ENCODE measurements at regions not wholly inside any gene's neighbourhood (a gene's known extent, or its start where the extent isn't known, plus 50 kb on each side); places are given as distances from the start of the nearest gene placed in this dataset.
"Not testable (repeated sequence)": the region's sequence is repeated elsewhere in the genome, so short reads cannot be mapped to it uniquely, and the experiment has no call there.

DNA sequence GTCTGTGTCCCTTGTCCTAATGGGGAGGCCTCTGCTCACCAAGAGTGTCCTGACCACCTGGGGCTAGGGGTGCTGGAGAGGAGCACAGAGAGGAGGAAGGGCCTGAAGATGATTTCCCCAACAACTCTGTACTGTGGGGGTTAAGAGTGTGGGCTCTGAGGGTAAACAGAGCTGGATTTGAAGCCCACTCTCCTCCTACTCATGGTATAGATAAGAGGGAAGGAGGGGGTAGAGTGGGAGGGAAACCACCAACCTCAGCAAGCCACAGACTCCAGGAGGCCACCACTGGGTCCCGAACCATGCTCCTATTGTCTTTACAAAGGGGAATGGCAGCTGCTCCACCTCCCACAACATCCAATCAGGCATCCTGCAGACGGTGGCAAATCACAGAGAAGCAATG lies 103.6 kb upstream of the RNU6-1 start:
- peaks cover 3% of the 10 kb centered on the region for H3K36me3 Mint-ChIP-seq (ENCODE audit: low read depth)
- H3K4me3 Mint-ChIP-seq: no peak overlapping the region
- H3K9me3 Mint-ChIP-seq: no peaks in the 10 kb centered on the region
- ChIA-PET POLR2A (interaction anchor here (1.2 kb wide), 1 partner anchor 9 kb away, joined by 5 read pairs; no protein-coding TSS in a partner anchor), CTCF (no interaction called here)
- H3K4me1 Mint-ChIP-seq: peaks cover 7% of the 10 kb centered on the region
- DNase-seq: no peak
- no peak overlapping the region for H3K27ac Mint-ChIP-seq
- peaks cover 3% of the 10 kb centered on the region for H3K27me3 Mint-ChIP-seq

DNA sequence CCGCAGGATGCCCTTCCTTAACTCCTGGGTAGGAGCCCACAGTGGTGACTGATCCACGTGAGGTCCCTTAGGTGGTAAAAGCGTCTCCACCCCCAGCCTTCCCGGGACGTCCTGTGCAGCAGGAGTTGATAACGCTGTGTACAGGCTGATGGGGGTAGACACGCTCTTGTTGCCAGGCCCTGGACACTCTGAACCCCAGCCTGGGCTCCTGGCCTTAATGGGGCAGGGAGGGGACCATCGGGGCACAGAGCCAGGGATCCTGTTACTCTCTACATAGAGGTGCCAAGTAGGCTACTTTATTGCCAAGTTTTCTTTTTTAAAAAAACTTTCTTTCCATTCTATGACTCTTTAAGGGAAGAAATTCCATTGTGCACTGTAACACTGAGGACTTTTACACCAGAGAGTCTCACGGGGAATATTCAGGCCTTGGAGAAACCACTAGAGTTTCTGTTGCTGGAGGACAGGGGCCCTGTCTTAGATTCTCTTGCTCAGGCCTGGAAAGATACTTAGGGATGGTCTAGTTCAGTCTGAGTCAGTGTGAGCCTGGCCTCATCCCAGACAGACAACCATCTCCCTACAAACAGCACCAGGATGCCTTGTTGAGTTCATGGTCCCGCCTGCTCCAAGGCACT lies 104.3 kb upstream of the RNU6-1 start:
- H3K27ac Mint-ChIP-seq: no peak overlapping the region
- H3K4me3 Mint-ChIP-seq: no peak overlapping the region
- peaks cover 3% of the 10 kb centered on the region for H3K36me3 Mint-ChIP-seq (ENCODE audit: low read depth)
- POLR2A ChIA-PET: no interaction called here
- peaks cover 3% of the 10 kb centered on the region for H3K27me3 Mint-ChIP-seq
- CTCF ChIA-PET: no interaction called here
- peaks cover 7% of the 10 kb centered on the region for H3K4me1 Mint-ChIP-seq
- H3K9me3 Mint-ChIP-seq: no peaks in the 10 kb centered on the region
- no peak for DNase-seq

DNA sequence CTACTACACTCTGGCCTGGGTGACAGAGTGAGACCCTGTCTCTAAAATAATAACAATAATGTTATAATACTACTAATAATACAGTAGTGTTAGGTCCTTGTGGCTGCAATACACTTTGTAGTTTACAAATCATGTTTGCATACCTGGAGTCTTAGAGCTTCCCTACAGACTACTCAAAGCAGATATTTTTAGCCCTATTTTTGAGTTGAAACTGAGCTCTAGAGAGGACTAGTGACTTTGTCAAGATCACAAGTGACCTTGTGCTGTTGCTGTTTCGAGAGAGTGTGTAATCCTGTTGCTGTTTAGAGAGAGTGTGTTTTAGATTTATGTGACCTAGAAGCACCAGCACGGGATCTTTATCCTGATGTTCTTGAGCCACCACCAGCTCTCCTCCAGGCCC lies 105.3 kb upstream of the RNU6-1 start:
- Mint-ChIP-seq H3K4me3 (no peak overlapping the region), H3K36me3 (ENCODE audit: low read depth) (peaks cover 3% of the 10 kb centered on the region), H3K27ac (no peak overlapping the region), H3K9me3 (no peaks in the 10 kb centered on the region), H3K4me1 (peaks cover 7% of the 10 kb centered on the region), H3K27me3 (peaks cover 3% of the 10 kb centered on the region)
- POLR2A ChIA-PET: no interaction called here
- CTCF ChIA-PET: no interaction called here
- no peak for DNase-seq

DNA sequence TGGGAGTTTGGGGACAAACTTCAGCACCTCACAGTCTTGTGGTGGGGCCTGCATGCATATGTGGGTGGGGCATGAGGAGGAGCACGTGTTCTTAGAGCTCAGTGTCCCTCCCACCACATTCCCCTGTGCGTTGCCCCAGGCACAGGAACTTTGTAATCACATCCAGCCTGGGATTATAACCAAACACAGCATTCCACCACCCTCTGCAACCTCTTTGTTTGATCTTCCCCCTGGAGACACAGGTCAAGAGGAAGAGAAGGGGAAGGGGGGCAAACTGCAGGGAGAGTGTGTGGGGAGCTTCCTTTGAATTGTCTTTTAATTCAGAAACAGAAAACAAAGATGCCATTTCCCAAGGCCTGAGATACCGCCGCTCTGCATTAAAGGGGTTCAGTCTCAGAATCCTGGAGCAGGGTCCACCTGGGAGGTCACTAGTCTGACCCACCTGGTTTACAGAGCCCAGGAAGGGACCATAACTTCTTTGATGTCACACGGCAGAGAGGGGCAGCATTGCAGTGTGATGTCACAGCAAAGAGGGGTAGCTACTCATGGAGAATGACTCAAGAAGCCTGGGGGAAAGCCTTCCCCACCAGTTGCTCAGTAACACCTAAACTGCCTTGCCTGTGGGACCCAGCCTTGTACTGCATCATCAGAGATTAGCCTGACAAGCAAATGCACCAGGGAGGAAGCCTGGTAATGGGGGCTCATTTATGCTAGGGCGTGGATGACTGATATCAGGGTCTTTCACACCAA lies 106.3 kb upstream of the RNU6-1 start:
- H3K36me3 Mint-ChIP-seq (ENCODE audit: low read depth): peaks cover 3% of the 10 kb centered on the region
- H3K9me3 Mint-ChIP-seq: no peaks in the 10 kb centered on the region
- no peak for DNase-seq
- no peak overlapping the region for H3K27ac Mint-ChIP-seq
- H3K27me3 Mint-ChIP-seq: peaks cover 3% of the 10 kb centered on the region
- H3K4me3 Mint-ChIP-seq: no peak overlapping the region
- H3K4me1 Mint-ChIP-seq: peaks cover 7% of the 10 kb centered on the region
- ChIA-PET CTCF (no interaction called here), POLR2A (no interaction called here)

DNA sequence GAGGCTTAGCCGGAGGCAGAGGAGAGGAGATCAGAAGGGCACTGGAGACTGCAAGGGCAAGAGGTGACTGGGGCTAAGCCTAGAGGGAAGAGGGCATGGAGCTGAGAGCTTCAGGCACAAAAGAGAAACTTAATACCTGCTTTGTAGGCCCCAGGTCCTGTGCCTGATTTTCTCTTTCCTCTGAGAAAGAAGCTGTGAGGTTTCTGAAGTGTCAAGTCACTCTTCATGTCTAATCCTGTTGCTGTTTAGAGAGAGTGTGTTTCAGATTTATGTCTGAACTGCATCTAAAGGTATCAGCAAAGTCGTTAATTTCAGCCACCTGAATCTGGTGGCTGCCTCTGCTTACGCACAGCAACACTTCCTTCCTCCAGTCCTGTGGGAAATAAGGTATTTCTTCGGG lies 106.9 kb upstream of the RNU6-1 start:
- DNase-seq: no peak
- no peak overlapping the region for H3K27ac Mint-ChIP-seq
- CTCF ChIA-PET: no interaction called here
- peaks cover 7% of the 10 kb centered on the region for H3K4me1 Mint-ChIP-seq
- peaks cover 3% of the 10 kb centered on the region for H3K36me3 Mint-ChIP-seq (ENCODE audit: low read depth)
- H3K4me3 Mint-ChIP-seq: no peak overlapping the region
- no peaks in the 10 kb centered on the region for H3K9me3 Mint-ChIP-seq
- POLR2A ChIA-PET: no interaction called here
- H3K27me3 Mint-ChIP-seq: peaks cover 3% of the 10 kb centered on the region

DNA sequence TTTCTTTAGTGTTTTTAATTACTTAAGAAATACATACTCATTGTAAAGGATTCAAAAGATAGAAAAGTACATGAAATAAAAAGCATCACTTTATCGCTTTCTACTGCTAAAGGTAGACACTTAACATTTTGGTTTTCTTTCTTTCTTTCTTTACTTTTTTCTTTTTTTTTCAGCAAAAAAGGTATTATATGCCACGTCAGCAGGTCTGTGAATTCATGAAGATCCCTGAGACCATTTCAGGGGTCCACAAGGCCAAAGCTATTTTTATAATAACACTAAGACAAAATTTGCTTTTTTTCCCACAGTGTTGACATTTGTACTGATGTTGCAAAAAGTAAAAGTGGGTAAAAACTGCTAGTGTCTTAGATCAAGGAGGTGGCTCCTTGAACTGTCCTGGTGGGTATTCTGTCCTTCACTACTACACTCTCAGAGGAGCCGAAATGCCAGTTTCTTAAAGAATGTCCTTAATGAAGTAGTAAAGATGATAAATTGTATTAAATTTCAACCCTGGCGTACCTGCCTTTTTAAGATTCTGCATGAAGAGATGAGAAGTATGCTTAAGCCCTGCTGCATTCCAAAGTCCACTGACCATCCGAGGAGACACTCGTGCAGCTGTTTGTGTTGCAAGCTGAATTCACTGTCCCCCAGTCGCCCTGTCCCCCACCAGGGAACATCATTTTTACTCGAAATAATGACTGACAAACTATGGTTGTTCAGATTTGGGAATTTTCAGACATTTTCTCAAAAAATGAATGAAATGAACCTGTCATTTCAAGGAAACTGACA lies 106.7 kb upstream of the PIAS1 start:
- Mint-ChIP-seq H3K4me3 (no peak overlapping the region), H3K9me3 (no peaks in the 10 kb centered on the region), H3K36me3 (ENCODE audit: low read depth) (peaks cover 3% of the 10 kb centered on the region), H3K27ac (no peak overlapping the region), H3K27me3 (peaks cover 6% of the 10 kb centered on the region), H3K4me1 (peaks cover 7% of the 10 kb centered on the region)
- POLR2A ChIA-PET: no interaction called here
- DNase-seq: no peak
- CTCF ChIA-PET: no interaction called here

DNA sequence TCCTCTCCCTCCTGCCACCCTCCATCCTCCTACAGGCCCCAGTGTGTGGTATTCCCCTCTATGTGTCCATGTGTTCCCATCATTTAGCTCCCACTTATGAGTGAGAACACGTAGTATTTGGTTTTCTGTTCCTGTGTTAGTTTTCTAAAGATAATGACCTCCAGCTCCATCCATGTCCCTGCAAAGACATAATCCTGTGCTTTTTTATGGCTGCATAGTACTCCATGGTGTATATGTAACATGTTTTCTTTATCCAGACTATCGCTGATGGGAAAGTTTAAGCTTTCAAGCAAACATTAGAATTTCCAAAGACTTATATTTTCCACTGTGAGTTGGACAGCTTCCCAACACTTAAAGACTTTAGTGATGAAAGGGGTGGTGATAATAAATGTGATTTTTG lies 105.9 kb upstream of the PIAS1 start:
- CTCF ChIA-PET: no interaction called here

GRCh38 chr15:67951187-67951586 lies 102.9 kb upstream of the PIAS1 start:
- H3K27me3 Mint-ChIP-seq; H3K4me1 Mint-ChIP-seq; H3K9me3 Mint-ChIP-seq; H3K4me3 Mint-ChIP-seq; H3K36me3 Mint-ChIP-seq (ENCODE audit: low read depth); DNase-seq; POLR2A ChIA-PET; CTCF ChIA-PET; H3K27ac Mint-ChIP-seq: not testable (repeated sequence)

More for the DNA sequence above, 105.9 kb upstream of the PIAS1 start:
- Mint-ChIP-seq H3K9me3 (no peaks in the 10 kb centered on the region), H3K4me3 (no peak overlapping the region), H3K36me3 (ENCODE audit: low read depth) (peaks cover 3% of the 10 kb centered on the region), H3K27ac (no peak overlapping the region), H3K4me1 (peaks cover 7% of the 10 kb centered on the region), H3K27me3 (peaks cover 10% of the 10 kb centered on the region)
- DNase-seq: no peak
- POLR2A ChIA-PET: no interaction called here

- H3K4me1 Mint-ChIP-seq: no peaks in the 10 kb centered on the region
- H3K27ac Mint-ChIP-seq: no peak overlapping the region
- H3K27me3 Mint-ChIP-seq: peaks cover 11% of the 10 kb centered on the region
- POLR2A ChIA-PET: no interaction called here
- no peaks in the 10 kb centered on the region for H3K9me3 Mint-ChIP-seq
- CTCF ChIA-PET: no interaction called here
- no peak overlapping the region for H3K4me3 Mint-ChIP-seq
- H3K36me3 Mint-ChIP-seq (ENCODE audit: low read depth): peaks cover 1% of the 10 kb centered on the region
- no peak for DNase-seq
Measured at GRCh38 chr15:67953299-67953698, 100.8 kb upstream of the PIAS1 start.

GRCh38 chr15:67955252-67955651 lies 98.9 kb upstream of the PIAS1 start:
- Mint-ChIP-seq H3K4me3 (no peak overlapping the region), H3K27me3 (peaks cover 26% of the 10 kb centered on the region), H3K27ac (no peak overlapping the region), H3K9me3 (no peaks in the 10 kb centered on the region), H3K4me1 (no peaks in the 10 kb centered on the region), H3K36me3 (ENCODE audit: low read depth) (no peaks in the 10 kb centered on the region)
- ChIA-PET POLR2A (no interaction called here), CTCF (no interaction called here)
- DNase-seq: no peak

DNA sequence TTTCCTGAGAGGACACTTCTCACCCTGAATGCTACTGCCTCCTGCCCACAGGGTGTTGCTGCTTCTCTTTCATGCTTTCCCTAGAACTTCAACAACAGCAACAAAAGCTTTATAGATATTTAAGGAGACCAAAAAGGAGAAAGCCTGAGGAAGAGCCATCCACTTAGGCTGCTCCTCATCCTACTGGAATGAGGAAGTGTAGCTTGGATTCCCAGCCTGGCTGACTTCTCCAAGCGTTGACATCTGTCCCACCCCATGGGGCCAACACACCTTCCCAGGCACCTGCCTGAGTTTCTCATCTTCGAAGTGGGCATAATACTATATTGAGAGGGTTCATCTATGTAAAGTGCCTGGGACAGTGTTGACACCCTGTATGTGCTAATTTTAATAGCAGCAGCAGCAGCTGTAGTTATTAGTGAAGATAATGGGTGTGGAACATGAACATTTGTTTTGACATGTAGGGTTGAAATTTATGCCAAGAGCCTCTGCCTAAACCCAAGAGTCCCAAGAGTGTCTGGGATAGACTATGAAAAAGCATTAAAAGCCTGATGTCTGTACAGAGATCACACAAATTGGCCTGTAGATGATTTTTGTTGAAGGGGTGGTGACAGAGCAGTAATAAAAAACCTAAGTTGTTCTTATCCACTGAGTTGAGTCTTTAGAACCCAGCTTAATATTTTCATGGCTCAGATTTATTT lies 96.5 kb upstream of the PIAS1 start:
- CTCF ChIA-PET: interaction anchor here (1.4 kb wide), 1 partner anchor 320 kb away, joined by 3 read pairs; the partner anchor contains the start of gene FEM1B
- no peaks in the 10 kb centered on the region for H3K36me3 Mint-ChIP-seq (ENCODE audit: low read depth)
- H3K27me3 Mint-ChIP-seq: peaks cover 24% of the 10 kb centered on the region
- peaks cover 10% of the 10 kb centered on the region for H3K4me1 Mint-ChIP-seq
- H3K9me3 Mint-ChIP-seq: no peaks in the 10 kb centered on the region
- H3K27ac Mint-ChIP-seq: no peak overlapping the region
- DNase-seq: no peak
- POLR2A ChIA-PET: no interaction called here
- no peak overlapping the region for H3K4me3 Mint-ChIP-seq

DNA sequence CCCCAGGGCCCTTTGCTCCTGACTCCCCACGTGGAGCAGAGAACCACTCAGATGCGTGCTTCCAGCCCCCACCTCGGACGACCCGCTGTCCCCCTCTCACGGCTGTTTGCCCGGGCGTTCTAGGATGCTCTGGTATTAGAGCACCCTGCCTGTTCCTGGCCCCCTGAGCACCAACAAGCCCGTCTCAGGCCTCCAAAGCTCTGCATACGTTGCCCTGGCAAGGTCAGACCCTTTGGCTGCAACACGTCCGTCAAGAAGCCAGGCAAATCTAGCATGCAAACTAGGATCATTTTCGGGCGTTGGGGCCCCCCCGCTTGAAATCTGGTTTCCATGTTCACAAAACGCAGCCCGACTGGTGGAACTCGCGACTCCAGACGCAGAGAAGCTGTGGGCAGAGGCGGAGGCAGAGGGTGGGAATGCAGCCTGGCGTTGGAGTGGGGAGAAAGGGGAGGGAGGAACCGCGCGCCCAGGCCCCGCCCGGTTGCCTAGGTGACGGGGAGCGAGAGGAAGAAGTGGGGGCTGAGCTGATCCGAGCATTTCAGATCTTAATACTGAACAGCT lies 86.2 kb upstream of the PIAS1 start:
- CTCF ChIA-PET: interaction anchor here (0.6 kb wide), 1 partner anchor 701 kb away, joined by 3 read pairs; no protein-coding TSS in a partner anchor
- no peak for DNase-seq
- Mint-ChIP-seq H3K27ac (no peak overlapping the region), H3K4me3 (no peak overlapping the region), H3K9me3 (no peaks in the 10 kb centered on the region), H3K36me3 (ENCODE audit: low read depth) (no peaks in the 10 kb centered on the region), H3K27me3 (peaks cover 38% of the 10 kb centered on the region), H3K4me1 (no peaks in the 10 kb centered on the region)
- POLR2A ChIA-PET: no interaction called here

- Mint-ChIP-seq H3K27me3 (peaks cover 38% of the 10 kb centered on the region), H3K36me3 (ENCODE audit: low read depth) (no peaks in the 10 kb centered on the region), H3K27ac (no peak overlapping the region), H3K9me3 (no peaks in the 10 kb centered on the region), H3K4me3 (no peak overlapping the region), H3K4me1 (no peaks in the 10 kb centered on the region)
- no peak for DNase-seq
- ChIA-PET CTCF (no interaction called here), POLR2A (no interaction called here)
Measured at GRCh38 chr15:67968564-67968963, 85.6 kb upstream of the PIAS1 start.
